OCI-LY3 (cell line): ENCODE measurements at regions not wholly inside any gene's neighbourhood (a gene's known extent, or its start where the extent isn't known, plus 50 kb on each side); places are given as distances from the start of the nearest gene placed in this dataset.

Source experiments
- CTCF ChIP-seq: fragments of 200-600, 300-600 bp; sonication (generic); IDR thresholded peaks from 2 replicates; pipeline ENCODE4 v1.5.1; 2014; ENCODE audit warnings: antibody characterized with exemption, low read length, low read depth
- EZH2phosphoT487 ChIP-seq: fragments of 200-600 bp; shearing (Covaris generic); IDR thresholded peaks from 2 replicates; pipeline ENCODE4 v1.6.1; 2018; ENCODE audit warnings: antibody characterized with exemption, mixed run types, low read depth

- TF ChIP-seq EZH2phosphoT487 (no peak), CTCF (no peak)
Observed at GRCh38 chr5:124194282-124194681, 552.2 kb downstream of the ZNF608 start.
